IPS DF 4.7 (cell line): ENCODE measurements at regions not wholly inside any gene's neighbourhood (a gene's known extent, or its start where the extent isn't known, plus 50 kb on each side); places are given as distances from the start of the nearest gene placed in this dataset.
"Not testable (repeated sequence)": the region's sequence is repeated elsewhere in the genome, so short reads cannot be mapped to it uniquely, and the experiment has no call there.

Source experiments
- DNase-seq: peaks from one replicate; pipeline ENCODE4 v3.0.0-alpha.2; 2013; ENCODE audit warnings: low spot score; ENCODE audit errors: extremely low read depth

- DNase-seq: no peak
Observed at GRCh38 chr3:72287956-72288355, 503.0 kb upstream of the PROK2 start.

- DNase-seq: no peak
Observed at GRCh38 chr3:72285502-72285901, 500.6 kb upstream of the PROK2 start.

- no peak for DNase-seq
Observed at GRCh38 chr3:72284471-72284870, 499.5 kb upstream of the PROK2 start.

- DNase-seq: no peak
Observed at GRCh38 chr3:72282918-72283317, 498.0 kb upstream of the PROK2 start.

GRCh38 chr3:72281551-72281950 lies 496.6 kb upstream of the PROK2 start:
- DNase-seq: no peak

- no peak for DNase-seq
Observed at GRCh38 chr3:72280876-72281275, 495.9 kb upstream of the PROK2 start.

- DNase-seq: no peak
Observed at GRCh38 chr3:72279631-72280041, 494.7 kb upstream of the PROK2 start.

- no peak for DNase-seq
Observed at GRCh38 chr3:72279068-72279604, 494.2 kb upstream of the PROK2 start.

GRCh38 chr3:72278349-72279067 lies 493.6 kb upstream of the PROK2 start:
- DNase-seq: no peak

GRCh38 chr3:72277710-72278109 lies 492.8 kb upstream of the PROK2 start:
- no peak for DNase-seq

- DNase-seq: no peak
Observed at GRCh38 chr3:72276806-72277205, 491.9 kb upstream of the PROK2 start.

GRCh38 chr3:72275331-72275751 lies 490.4 kb upstream of the PROK2 start:
- no peak for DNase-seq

- no peak for DNase-seq
Observed at GRCh38 chr3:72274493-72275330, 489.8 kb upstream of the PROK2 start.

- no peak for DNase-seq
Observed at GRCh38 chr3:72273615-72274014, 488.7 kb upstream of the PROK2 start.

- DNase-seq: no peak
Observed at GRCh38 chr3:72272356-72272755, 487.4 kb upstream of the PROK2 start.

- no peak for DNase-seq
Observed at GRCh38 chr3:72271923-72272322, 487.0 kb upstream of the PROK2 start.

- no peak for DNase-seq
Observed at GRCh38 chr3:72271216-72271615, 486.3 kb upstream of the PROK2 start.

- DNase-seq: no peak
Observed at GRCh38 chr3:72270730-72271129, 485.8 kb upstream of the PROK2 start.

GRCh38 chr3:72270072-72270681 lies 485.2 kb upstream of the PROK2 start:
- DNase-seq: no peak

GRCh38 chr3:72269475-72269874 lies 484.5 kb upstream of the PROK2 start:
- no peak for DNase-seq

GRCh38 chr3:72266921-72267524 lies 482.1 kb upstream of the PROK2 start:
- not testable (repeated sequence) for DNase-seq

GRCh38 chr3:72266016-72266370 lies 481.0 kb upstream of the PROK2 start:
- DNase-seq: no peak
